K562 (cell line): ENCODE measurements at regions not wholly inside any gene's neighbourhood (a gene's known extent, or its start where the extent isn't known, plus 50 kb on each side); places are given as distances from the start of the nearest gene placed in this dataset.

Experiments used
- ATAC-seq: fragments of 200-7000 bp; cut with Tn5 transposase; 3 replicates; pipeline ENCODE4 v1.9.1; 2020; ENCODE audit warnings: moderate library complexity
- BruUV-seq: library from RNA; stranded (reverse); fragments of 400-500 nt; replicated peaks from 2 replicates; lab custom pipeline; 2021; lab: Mats Ljungman, UMichigan
- CTCF ChIA-PET: fragments of 300-600 bp; formaldehyde crosslinking; extraction: SDS; loops from one replicate; lab custom pipeline; 2021; ENCODE audit warnings: low intra/inter-chr PET ratio; lab: Yijun Ruan, JAX
- POLR2A ChIA-PET: fragments of 300-600, 350-650 bp; sonication (Branson Sonifier 250); formaldehyde crosslinking; extraction: SDS; loops from one replicate; lab custom pipeline; 2021; ENCODE audit warnings: antibody characterized with exemption, inconsistent platforms; lab: Yijun Ruan, JAX
- DNase-seq, 4 experiments: peaks; one replicate each; pipeline versions ENCODE4 v3.0.0 to v3.0.0-alpha.2; 2011 to 2018; ENCODE audit warnings: low spot score in 3 of 4, mixed read lengths in 3 of 4; ENCODE audit errors: extremely low read depth in 1 of 4
- FAIRE-seq: peaks from 2 replicates; lab custom pipeline; 2011; peaks lifted over from hg19 to GRCh38; lab: Jason Lieb, UNC
- H2AFZ ChIP-seq: 2 replicates; pipeline ENCODE4 v1.6.0; 2011; ENCODE audit warnings: low read depth, low read length, control low read depth, inconsistent platforms
- H3K27ac ChIP-seq: fragments of 200-600 bp; 3 replicates; pipeline ENCODE4 v1.8.0; 2011; ENCODE audit warnings: low read depth, mild to moderate bottlenecking, control low read depth, inconsistent platforms, low read length, moderate library complexity, mixed read lengths; ENCODE audit errors: extremely low read depth
- H3K27me3 ChIP-seq, 2 experiments: fragments of 300-600 bp in 1 of 2; 2 replicates in 1 of 2; 3 replicates in 1 of 2; pipeline versions ENCODE4 v1.6.0 to v1.8.0; 2011; ENCODE audit warnings: inconsistent platforms in 2 of 2, low read length in 2 of 2, mild to moderate bottlenecking in 1 of 2, mixed read lengths in 1 of 2, moderate library complexity in 1 of 2; ENCODE audit not compliant: control insufficient read depth in 2 of 2, insufficient read depth in 2 of 2
- H3K36me3 ChIP-seq: fragments of 300-600 bp; 3 replicates; pipeline ENCODE4 v1.8.0; 2011; ENCODE audit warnings: mild to moderate bottlenecking, low read length, inconsistent platforms; ENCODE audit not compliant: control insufficient read depth, insufficient read depth
- H3K4me1 ChIP-seq, 2 experiments: fragments of 200-600 bp in 1 of 2; replicated peaks in 1 of 2; 2 replicates in 1 of 2; 3 replicates in 1 of 2; pipeline versions ENCODE4 v1.5.1 to v1.8.0; 2011; ENCODE audit warnings: inconsistent platforms in 2 of 2, low read length in 2 of 2, mild to moderate bottlenecking in 1 of 2, mixed read lengths in 1 of 2, moderate library complexity in 1 of 2; ENCODE audit not compliant: control insufficient read depth in 2 of 2, insufficient read depth in 2 of 2
- H3K4me2 ChIP-seq: 2 replicates; pipeline ENCODE4 v1.6.1; 2011; ENCODE audit warnings: low read length, control low read depth, inconsistent platforms, mixed read lengths; ENCODE audit not compliant: insufficient read depth
- H3K4me3 ChIP-seq: fragments of 200-600 bp; sonication (generic), shearing (Covaris generic); 2 replicates; pipeline ENCODE4 v1.5.1; 2016; ENCODE audit warnings: control low read depth, inconsistent platforms
- H3K79me2 ChIP-seq: fragments of 200-600 bp; 3 replicates; pipeline ENCODE4 v1.8.0; 2011; ENCODE audit warnings: low read length, inconsistent platforms; ENCODE audit not compliant: control insufficient read depth, insufficient read depth
- H3K9ac ChIP-seq, 2 experiments: 2 replicates each; pipeline versions ENCODE4 v1.6.0 to v1.6.1; 2011; ENCODE audit warnings: low read depth in 2 of 2, low read length in 2 of 2, control low read depth in 1 of 2, inconsistent platforms in 1 of 2, mild to moderate bottlenecking in 1 of 2, mixed read lengths in 1 of 2; ENCODE audit not compliant: insufficient read depth in 1 of 2
- H3K9me1 ChIP-seq: one replicate; pipeline ENCODE4 v1.6.0; 2011; ENCODE audit warnings: inconsistent platforms, mild to moderate bottlenecking, low read length, moderate library complexity; ENCODE audit not compliant: control insufficient read depth, insufficient read depth
- H3K9me3 ChIP-seq: replicated peaks from 2 replicates; pipeline ENCODE4 v1.5.1; 2011; ENCODE audit warnings: low read depth, low read length, inconsistent platforms; ENCODE audit not compliant: control insufficient read depth, insufficient read depth
- H4K20me1 ChIP-seq: replicated peaks from 2 replicates; pipeline ENCODE4 v1.6.1; 2011; ENCODE audit warnings: low read length, inconsistent platforms, mixed read lengths; ENCODE audit not compliant: control insufficient read depth, insufficient read depth
- HSF4 ChIP-seq: fragments of 250-450 bp; sonication (Bioruptor Pico); IDR thresholded peaks from 2 replicates; pipeline ENCODE4 v2.1.2; 2022; ENCODE audit warnings: mild to moderate bottlenecking, moderate library complexity, borderline replicate concordance
- POLR3A ChIP-seq: IDR thresholded peaks from 2 replicates; pipeline ENCODE4 v1.6.1; 2011; ENCODE audit warnings: borderline replicate concordance, mild to moderate bottlenecking, moderate library complexity; ENCODE audit not compliant: insufficient read length, insufficient read depth; ENCODE audit errors: extremely low read depth
- RBM39 ChIP-seq: fragments of 200-400 bp; formaldehyde crosslinking; optimal IDR thresholded peaks from 2 replicates; pipeline ENCODE3; 2018; ENCODE audit warnings: low read depth, low read length
- SAP30 ChIP-seq: fragments of 200-600 bp; sonication (generic); IDR thresholded peaks from 2 replicates; pipeline ENCODE4 v1.6.1; 2012; ENCODE audit warnings: borderline replicate concordance, low read depth, mild to moderate bottlenecking, moderate library complexity, low read length, control low read depth, inconsistent platforms; ENCODE audit not compliant: insufficient read depth, poor library complexity, severe bottlenecking
- TAL1 ChIP-seq: fragments of 450-650 bp; IDR thresholded peaks from 2 replicates; pipeline ENCODE4 v1.6.1; 2016; ENCODE audit warnings: mild to moderate bottlenecking
- WGBS: fragments of 100-300 bp; shearing (Covaris generic); methylation state at CpG from one replicate; pipeline ENCODE4 v1.1.6; 2016; ENCODE audit warnings: low coverage, mixed read lengths; ENCODE audit not compliant: insufficient coverage; ENCODE audit errors: missing lambda C conversion rate; 5-methylcytosine and 5-hydroxymethylcytosine counted together
- in situ Hi-C: fragments of 300-500 bp; cut with MboI; formaldehyde crosslinking; loops from 4 replicates; pipeline ENCODE4 v1.15.0; 2018; ENCODE audit warnings: inconsistent platforms, mixed read lengths
- intact Hi-C: fragments of 100-400 bp; cut with micrococcal nuclease; formaldehyde crosslinking; loops from 2 replicates; pipeline ENCODE4 v1.14.2; 2022

DNA sequence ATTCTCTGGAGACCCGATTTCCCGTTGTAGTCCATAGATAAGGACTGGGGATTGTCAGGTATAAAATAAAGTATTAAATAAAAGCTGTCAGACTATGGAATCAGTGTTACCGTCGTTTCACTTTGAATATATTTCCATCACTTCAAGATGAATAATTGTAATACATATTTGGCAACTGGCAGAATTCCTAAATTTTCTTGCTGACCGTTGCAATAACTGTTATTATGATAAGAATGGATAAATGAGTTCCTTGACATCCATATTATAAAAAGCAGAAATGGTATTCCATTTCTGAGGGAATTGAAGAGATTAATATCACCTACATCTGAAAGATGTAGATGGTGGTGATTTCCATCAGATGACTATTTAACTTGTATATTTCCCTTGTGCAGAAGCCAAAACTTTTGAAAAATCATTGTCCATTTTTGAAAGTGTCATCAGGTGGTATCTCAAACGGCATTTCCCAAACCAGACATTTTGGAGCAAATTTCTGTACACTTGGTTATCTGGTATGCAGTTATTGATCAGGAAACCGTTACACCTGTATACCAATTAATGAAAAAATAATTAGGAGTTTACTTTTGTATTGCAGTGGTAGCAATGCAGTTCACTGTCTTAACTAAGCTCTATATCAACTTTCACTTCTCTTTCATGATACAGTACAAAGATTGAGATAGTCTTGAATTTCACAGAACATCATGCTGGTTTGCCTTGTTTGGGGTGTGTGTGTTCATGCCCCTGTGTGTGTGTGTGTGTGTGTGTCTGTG lies 878.5 kb downstream of the PCDH18 start:
- Histone ChIP-seq H3K9ac (no peak overlapping the region), H3K27ac (no peak overlapping the region), H3K36me3 (no peaks in the 10 kb centered on the region), H3K4me2 (no peak overlapping the region), H3K27me3 (no peaks in the 10 kb centered on the region), H4K20me1 (no peaks in the 10 kb centered on the region), H3K4me1 (no peaks in the 10 kb centered on the region), H3K9me1 (no peaks in the 10 kb centered on the region), H3K79me2 (no peaks in the 10 kb centered on the region), H3K4me3 (no peak overlapping the region)
- no TSS peak for BruUV-seq
- 2% methylated on average over 7 of the region's 7 CpGs for WGBS
- intact Hi-C loops: no loop called here
- CTCF ChIA-PET: no interaction called here
- ATAC-seq: no peak
- TF ChIP-seq SAP30 (no peak), RBM39 (no peak), POLR3A (no peak), HSF4 (no peak)
- TF ChIP-seq, all 486 proteins: peak for 0
- in situ Hi-C loops: no loop called here
- Histone ChIP-seq H2AFZ (no peak overlapping the region), H3K9me3 (no peaks in the 10 kb centered on the region)
- no peak for DNase-seq
- no peak for FAIRE-seq
- POLR2A ChIA-PET: no interaction called here

DNA sequence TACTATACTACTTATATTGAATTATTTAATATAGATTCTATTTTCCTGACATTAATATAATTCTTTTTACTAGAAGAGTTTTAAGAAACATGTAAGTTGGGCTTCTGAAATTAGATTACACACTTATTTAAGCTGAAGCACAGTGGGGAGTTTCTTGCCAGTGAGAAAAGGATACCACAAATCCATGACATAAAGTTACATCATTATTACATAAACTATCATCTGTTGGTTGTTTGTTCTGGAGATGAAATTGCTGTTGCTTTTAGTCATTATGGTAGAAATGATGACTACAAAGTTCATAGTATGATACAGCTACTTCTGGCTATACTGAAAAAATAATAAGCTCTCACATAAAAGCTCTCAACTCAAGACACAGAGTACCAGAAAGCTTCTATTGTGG lies 880.4 kb downstream of the PCDH18 start:
- in situ Hi-C loops (no loop called here), intact Hi-C loops (no loop called here)
- POLR2A ChIA-PET: no interaction called here
- TF ChIP-seq TAL1: no peak
- H3K9me1 ChIP-seq: no peaks in the 10 kb centered on the region
- no peaks in the 10 kb centered on the region for H3K4me1 ChIP-seq
- H3K9me3 ChIP-seq: no peaks in the 10 kb centered on the region
- no peak overlapping the region for H3K4me2 ChIP-seq
- no peaks in the 10 kb centered on the region for H3K79me2 ChIP-seq
- no TSS peak for BruUV-seq
- FAIRE-seq (no peak), ATAC-seq (no peak), DNase-seq (no peak)
- no peaks in the 10 kb centered on the region for H3K27me3 ChIP-seq
- H4K20me1 ChIP-seq: no peaks in the 10 kb centered on the region
- H3K36me3 ChIP-seq: no peaks in the 10 kb centered on the region
- H3K27ac ChIP-seq: no peak overlapping the region
- no peak overlapping the region for H3K9ac ChIP-seq
- CTCF ChIA-PET: no interaction called here
- H2AFZ ChIP-seq: no peak overlapping the region
- H3K4me3 ChIP-seq: no peak overlapping the region
